ENCODE measurements at regions not wholly inside any gene's neighbourhood (a gene's known extent, or its start where the extent isn't known, plus 50 kb on each side); places are given as distances from the start of the nearest gene placed in this dataset.
A peak's percentile ranks its signal among the peaks of the same experiment; 100 is the strongest.

- H3K27ac Mint-ChIP-seq = no peak overlapping the region
- H3K4me1 Mint-ChIP-seq = no peaks in the 10 kb centered on the region
- no peaks in the 10 kb centered on the region for H3K27me3 Mint-ChIP-seq
- no peaks in the 10 kb centered on the region for H3K36me3 Mint-ChIP-seq
- H3K4me3 Mint-ChIP-seq = no peak overlapping the region
- no peaks in the 10 kb centered on the region for H3K9me3 Mint-ChIP-seq
These were observed 518.2 kb upstream of the ZEB2 start for GRCh38 chr2:145038041-145038525.

- Mint-ChIP-seq H3K27ac (no peak overlapping the region), H3K9me3 (no peaks in the 10 kb centered on the region), H3K27me3 (no peaks in the 10 kb centered on the region), H3K4me3 (no peak overlapping the region), H3K4me1 (no peaks in the 10 kb centered on the region), H3K36me3 (no peaks in the 10 kb centered on the region)
These were observed 516.6 kb upstream of the ZEB2 start for GRCh38 chr2:145036421-145037011.

- H3K4me3 Mint-ChIP-seq = no peak overlapping the region
- no peaks in the 10 kb centered on the region for H3K4me1 Mint-ChIP-seq
- no peaks in the 10 kb centered on the region for H3K27me3 Mint-ChIP-seq
- H3K36me3 Mint-ChIP-seq = no peaks in the 10 kb centered on the region
- no peak overlapping the region for H3K27ac Mint-ChIP-seq
- no peaks in the 10 kb centered on the region for H3K9me3 Mint-ChIP-seq
These were observed 514.6 kb upstream of the ZEB2 start for GRCh38 chr2:145034511-145034910.

GRCh38 chr2:145033438-145033837 lies 513.5 kb upstream of the ZEB2 start:
- Mint-ChIP-seq H3K4me1 (no peaks in the 10 kb centered on the region), H3K27me3 (no peaks in the 10 kb centered on the region), H3K27ac (no peak overlapping the region), H3K36me3 (no peaks in the 10 kb centered on the region), H3K9me3 (no peaks in the 10 kb centered on the region), H3K4me3 (no peak overlapping the region)

GRCh38 chr2:145032791-145033190 lies 512.9 kb upstream of the ZEB2 start:
- no peaks in the 10 kb centered on the region for H3K4me1 Mint-ChIP-seq
- no peak overlapping the region for H3K27ac Mint-ChIP-seq

DNA sequence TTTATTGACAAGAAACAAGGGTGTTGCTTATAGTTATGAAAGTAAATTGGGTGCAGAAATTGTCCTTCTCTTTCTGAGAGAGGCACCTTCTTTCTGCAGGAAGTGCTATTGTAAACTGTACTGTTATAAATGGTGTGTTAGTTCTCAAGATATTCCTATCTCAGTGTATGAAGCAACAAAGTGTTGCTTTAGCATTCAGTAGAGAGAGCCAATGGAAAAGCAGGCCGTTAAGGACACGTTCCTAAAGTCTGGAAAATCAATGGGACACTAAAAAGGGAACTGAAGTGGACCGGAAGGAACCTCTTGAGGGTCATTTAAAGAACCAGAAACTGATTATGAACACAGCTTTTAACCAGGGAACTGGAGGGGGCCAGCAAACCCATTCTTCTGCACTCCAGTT lies 510.0 kb upstream of the ZEB2 start:
- no peaks in the 10 kb centered on the region for H3K4me1 Mint-ChIP-seq
- H3K4me3 Mint-ChIP-seq = no peak overlapping the region
- no peaks in the 10 kb centered on the region for H3K27me3 Mint-ChIP-seq
- H3K36me3 Mint-ChIP-seq = no peaks in the 10 kb centered on the region
- no peaks in the 10 kb centered on the region for H3K9me3 Mint-ChIP-seq
- no peak overlapping the region for H3K27ac Mint-ChIP-seq

More at GRCh38 chr2:145032791-145033190, 512.9 kb upstream of the ZEB2 start:
- Mint-ChIP-seq H3K27me3 (no peaks in the 10 kb centered on the region), H3K36me3 (no peaks in the 10 kb centered on the region), H3K4me3 (no peak overlapping the region), H3K9me3 (no peaks in the 10 kb centered on the region)

GRCh38 chr2:145029081-145029480 lies 509.2 kb upstream of the ZEB2 start:
- no peak overlapping the region for H3K27ac Mint-ChIP-seq
- H3K4me3 Mint-ChIP-seq = no peak overlapping the region
- no peaks in the 10 kb centered on the region for H3K9me3 Mint-ChIP-seq
- no peaks in the 10 kb centered on the region for H3K36me3 Mint-ChIP-seq
- H3K4me1 Mint-ChIP-seq = no peaks in the 10 kb centered on the region
- H3K27me3 Mint-ChIP-seq = no peaks in the 10 kb centered on the region

GRCh38 chr2:145028101-145028920 lies 508.4 kb upstream of the ZEB2 start:
- H3K27ac Mint-ChIP-seq = no peak overlapping the region
- H3K4me3 Mint-ChIP-seq = no peak overlapping the region
- no peaks in the 10 kb centered on the region for H3K9me3 Mint-ChIP-seq
- H3K27me3 Mint-ChIP-seq = no peaks in the 10 kb centered on the region
- H3K4me1 Mint-ChIP-seq = peaks cover 0 to 2% (median 2%) of the 10 kb centered on the region in 3 donors
- H3K36me3 Mint-ChIP-seq = no peaks in the 10 kb centered on the region

DNA sequence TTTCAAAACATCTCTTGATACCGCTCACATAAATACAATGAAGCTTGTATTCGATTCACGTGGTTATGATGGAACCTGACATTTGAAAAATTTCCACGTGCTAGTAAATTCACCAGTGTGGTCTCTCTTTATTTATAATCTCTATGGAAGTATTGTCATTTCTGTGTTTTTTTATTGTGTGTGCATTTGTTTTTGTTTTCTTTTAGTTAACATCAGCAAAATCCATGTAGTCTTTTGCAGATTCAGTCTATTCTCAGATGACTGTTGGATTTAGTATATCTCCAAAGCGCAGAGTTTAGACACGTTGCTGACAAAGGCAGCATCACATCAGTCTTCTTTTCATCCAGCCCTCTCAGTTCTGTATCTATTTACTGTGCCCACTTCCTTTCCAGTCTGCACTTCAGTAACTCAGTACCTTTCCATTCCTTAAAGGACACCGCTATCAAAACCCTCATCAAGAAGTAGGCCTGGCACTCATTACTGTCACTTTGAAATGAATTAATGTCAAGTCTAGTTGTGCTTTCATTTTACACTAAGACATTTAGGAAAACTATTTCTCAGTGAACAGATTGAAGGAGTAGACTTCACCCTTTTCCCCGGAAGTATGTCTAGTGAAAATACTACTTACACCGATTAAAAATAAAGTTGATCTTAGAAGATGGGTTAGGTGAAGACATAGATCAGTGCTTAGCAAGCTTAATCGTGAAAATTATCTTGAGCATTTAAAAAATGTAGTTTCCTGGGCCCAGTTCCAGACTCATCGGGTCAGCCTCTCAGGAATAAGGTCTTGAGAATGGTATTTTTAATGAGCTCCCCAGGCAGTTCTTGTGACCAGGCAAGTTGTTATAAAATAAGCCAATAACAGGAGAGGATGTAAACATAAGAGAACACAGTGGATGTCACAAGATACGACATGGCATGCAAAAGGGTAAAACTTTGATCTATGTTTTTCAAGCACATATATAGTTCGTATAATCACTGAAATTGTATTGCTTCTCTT lies 506.8 kb upstream of the ZEB2 start:
- Mint-ChIP-seq H3K27ac (no peak overlapping the region), H3K9me3 (no peaks in the 10 kb centered on the region), H3K36me3 (peaks cover 2% of the 10 kb centered on the region), H3K27me3 (no peaks in the 10 kb centered on the region), H3K4me3 (no peak overlapping the region), H3K4me1 (peaks cover 12 to 15% (median 12%) of the 10 kb centered on the region in 3 donors)

DNA sequence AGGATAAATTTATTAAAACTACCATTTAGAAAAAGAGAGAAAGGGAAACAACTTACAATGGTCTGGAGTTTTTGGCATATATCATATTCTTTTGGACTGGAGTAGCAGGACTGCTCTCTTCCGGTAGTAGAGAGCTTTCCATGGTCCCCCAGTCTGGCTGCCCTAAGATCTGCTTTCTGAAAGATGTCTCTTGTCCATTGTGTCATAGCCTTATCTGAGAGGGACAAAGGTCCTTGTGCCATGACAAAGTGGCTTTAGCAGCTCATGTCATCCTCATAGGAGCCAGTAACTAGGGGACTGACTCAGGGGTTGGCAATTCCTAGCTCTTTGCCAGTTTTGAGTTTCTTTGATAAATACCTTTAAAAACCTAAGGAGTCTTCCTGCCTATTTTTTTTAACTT lies 505.5 kb upstream of the ZEB2 start:
- Mint-ChIP-seq H3K27me3 (no peaks in the 10 kb centered on the region), H3K9me3 (no peaks in the 10 kb centered on the region), H3K27ac (no peak overlapping the region), H3K4me1 (peaks cover 12 to 15% (median 13%) of the 10 kb centered on the region in 3 donors), H3K4me3 (no peak overlapping the region), H3K36me3 (peaks cover 2% of the 10 kb centered on the region)

DNA sequence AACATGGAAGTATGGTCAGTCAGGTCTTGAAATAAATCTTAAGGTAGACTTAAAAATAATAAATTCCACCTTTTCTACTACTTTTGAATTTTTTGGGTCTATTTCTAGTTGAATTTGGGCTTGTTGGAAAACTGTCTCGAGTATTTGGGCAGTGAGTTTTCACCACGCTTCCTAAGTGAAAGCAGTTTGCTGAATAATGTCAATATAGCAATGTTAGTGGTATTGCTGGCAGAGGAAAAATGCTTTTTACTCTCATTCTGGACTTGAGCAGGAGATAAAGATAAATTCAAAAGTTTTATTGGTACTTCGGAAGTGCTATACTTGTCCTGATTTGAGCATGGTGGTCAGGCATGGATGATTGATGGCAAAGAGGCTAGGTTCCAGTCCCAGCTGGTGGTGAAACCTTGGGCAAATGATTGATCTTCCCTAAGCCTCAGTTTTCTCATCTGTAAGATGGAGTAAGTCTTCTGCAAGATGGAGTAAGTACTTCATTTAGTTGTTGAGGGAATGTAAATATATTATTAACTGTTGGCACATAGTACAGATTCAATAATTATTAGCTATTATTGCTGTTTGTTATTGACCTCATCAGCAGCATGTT lies 503.5 kb upstream of the ZEB2 start:
- H3K9me3 Mint-ChIP-seq = no peaks in the 10 kb centered on the region
- peaks cover 2% of the 10 kb centered on the region for H3K36me3 Mint-ChIP-seq
- no peak overlapping the region for H3K4me3 Mint-ChIP-seq
- no peak overlapping the region for H3K27ac Mint-ChIP-seq
- H3K27me3 Mint-ChIP-seq = no peaks in the 10 kb centered on the region
- peaks cover 12 to 15% (median 13%) of the 10 kb centered on the region in 3 donors for H3K4me1 Mint-ChIP-seq

GRCh38 chr2:145022666-145023333 lies 502.9 kb upstream of the ZEB2 start:
- H3K4me3 Mint-ChIP-seq = peak overlapping the region in 1 of 4 donors; percentile 26
- peaks cover 1% of the 10 kb centered on the region for H3K27me3 Mint-ChIP-seq
- H3K27ac Mint-ChIP-seq = no peak overlapping the region
- H3K4me1 Mint-ChIP-seq = peaks cover 12 to 15% (median 13%) of the 10 kb centered on the region in 3 donors
- H3K36me3 Mint-ChIP-seq = peaks cover 2% of the 10 kb centered on the region
- no peaks in the 10 kb centered on the region for H3K9me3 Mint-ChIP-seq

- Mint-ChIP-seq H3K4me3 (peak overlapping the region in 2 of 4 donors; percentile 31 to 37), H3K4me1 (peaks cover 12 to 15% (median 13%) of the 10 kb centered on the region in 3 donors), H3K27me3 (peaks cover 2% of the 10 kb centered on the region), H3K9me3 (no peaks in the 10 kb centered on the region), H3K36me3 (peaks cover 2% of the 10 kb centered on the region), H3K27ac (no peak overlapping the region)
These were observed 502.2 kb upstream of the ZEB2 start for GRCh38 chr2:145021962-145022665.

DNA sequence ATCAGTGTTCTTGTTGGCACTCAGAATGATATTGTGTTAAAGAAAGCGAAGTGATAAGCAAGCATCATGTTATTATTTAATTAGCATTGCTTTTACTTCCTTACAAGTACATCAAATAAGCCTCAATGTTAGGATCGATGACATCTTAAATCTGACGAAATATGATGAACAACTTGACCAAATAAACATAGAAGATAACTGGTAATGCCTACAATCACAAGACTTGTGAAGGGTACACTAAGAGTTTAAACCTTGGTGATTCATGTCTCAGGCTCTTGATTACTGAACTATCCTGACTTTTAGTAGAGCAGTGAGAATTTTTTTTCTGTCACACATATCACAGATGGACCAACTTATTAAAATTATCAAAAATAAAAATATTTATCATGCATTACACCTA lies 500.8 kb upstream of the ZEB2 start:
- Mint-ChIP-seq H3K27me3 (peaks cover 2% of the 10 kb centered on the region), H3K4me3 (no peak overlapping the region), H3K9me3 (no peaks in the 10 kb centered on the region), H3K27ac (no peak overlapping the region), H3K36me3 (peaks cover 2% of the 10 kb centered on the region), H3K4me1 (peaks cover 12 to 15% (median 13%) of the 10 kb centered on the region in 3 donors)
